ENCODE measurements at regions not wholly inside any gene's neighbourhood (a gene's known extent, or its start where the extent isn't known, plus 50 kb on each side); places are given as distances from the start of the nearest gene placed in this dataset.

GRCh38 chr11:28631148-28631547 lies 523.0 kb downstream of the METTL15 start:
- no peak overlapping the region for H3K4me3 Mint-ChIP-seq
- H3K27me3 Mint-ChIP-seq (ENCODE audit: low read depth) = no peaks in the 10 kb centered on the region
- no peak overlapping the region for H3K27ac Mint-ChIP-seq
- H3K4me1 Mint-ChIP-seq = no peaks in the 10 kb centered on the region
- H3K9me3 Mint-ChIP-seq = no peaks in the 10 kb centered on the region
- H3K36me3 Mint-ChIP-seq (ENCODE audit: low read depth) = no peaks in the 10 kb centered on the region
- TF ChIP-seq CTCF (IDR thresholded peaks at IDR 0.05; ENCODE audit: unreplicated experiment in 3 of 3) = no peak

GRCh38 chr11:28629235-28629634 lies 521.0 kb downstream of the METTL15 start:
- no peak for TF ChIP-seq CTCF (IDR thresholded peaks at IDR 0.05; ENCODE audit: unreplicated experiment in 3 of 3)
- H3K36me3 Mint-ChIP-seq (ENCODE audit: low read depth) = no peaks in the 10 kb centered on the region
- no peak overlapping the region for H3K4me3 Mint-ChIP-seq
- H3K9me3 Mint-ChIP-seq = no peaks in the 10 kb centered on the region
- no peaks in the 10 kb centered on the region for H3K4me1 Mint-ChIP-seq
- no peaks in the 10 kb centered on the region for H3K27me3 Mint-ChIP-seq (ENCODE audit: low read depth)
- H3K27ac Mint-ChIP-seq = no peak overlapping the region

- Mint-ChIP-seq H3K36me3 (ENCODE audit: low read depth) (no peaks in the 10 kb centered on the region), H3K4me1 (no peaks in the 10 kb centered on the region), H3K27ac (no peak overlapping the region), H3K27me3 (ENCODE audit: low read depth) (no peaks in the 10 kb centered on the region), H3K9me3 (no peaks in the 10 kb centered on the region), H3K4me3 (no peak overlapping the region)
- no peak for TF ChIP-seq CTCF (IDR thresholded peaks at IDR 0.05; ENCODE audit: unreplicated experiment in 3 of 3)
Measured at GRCh38 chr11:28628412-28628811, 520.2 kb downstream of the METTL15 start.

- no peaks in the 10 kb centered on the region for H3K36me3 Mint-ChIP-seq (ENCODE audit: low read depth)
- TF ChIP-seq CTCF (IDR thresholded peaks at IDR 0.05; ENCODE audit: unreplicated experiment in 3 of 3) = no peak
- H3K4me3 Mint-ChIP-seq = no peak overlapping the region
- no peaks in the 10 kb centered on the region for H3K27me3 Mint-ChIP-seq (ENCODE audit: low read depth)
- H3K27ac Mint-ChIP-seq = no peak overlapping the region
- no peaks in the 10 kb centered on the region for H3K4me1 Mint-ChIP-seq
- no peaks in the 10 kb centered on the region for H3K9me3 Mint-ChIP-seq
Measured at GRCh38 chr11:28627690-28628255, 519.6 kb downstream of the METTL15 start.

- Mint-ChIP-seq H3K27me3 (ENCODE audit: low read depth) (no peaks in the 10 kb centered on the region), H3K4me3 (no peak overlapping the region), H3K4me1 (peaks cover 4% of the 10 kb centered on the region), H3K27ac (no peak overlapping the region), H3K36me3 (ENCODE audit: low read depth) (no peaks in the 10 kb centered on the region), H3K9me3 (no peaks in the 10 kb centered on the region)
- TF ChIP-seq CTCF (IDR thresholded peaks at IDR 0.05; ENCODE audit: unreplicated experiment in 3 of 3) = no peak
Measured at GRCh38 chr11:28625532-28625931, 517.3 kb downstream of the METTL15 start.

- H3K27me3 Mint-ChIP-seq (ENCODE audit: low read depth) = peaks cover 3% of the 10 kb centered on the region
- no peak for TF ChIP-seq CTCF (IDR thresholded peaks at IDR 0.05; ENCODE audit: unreplicated experiment in 3 of 3)
Measured at GRCh38 chr11:28621753-28622152, 513.6 kb downstream of the METTL15 start.

More at GRCh38 chr11:28621753-28622152, 513.6 kb downstream of the METTL15 start:
- Mint-ChIP-seq H3K4me3 (peak overlapping the region in 2 of 3 experiments; percentile 49 to 60), H3K36me3 (ENCODE audit: low read depth) (no peaks in the 10 kb centered on the region), H3K9me3 (no peaks in the 10 kb centered on the region), H3K4me1 (peaks cover 8% of the 10 kb centered on the region), H3K27ac (peak overlapping the region; percentile 21 to 45 (median 43))
